ENCODE measurements at regions not wholly inside any gene's neighbourhood (a gene's known extent, or its start where the extent isn't known, plus 50 kb on each side); places are given as distances from the start of the nearest gene placed in this dataset.

DNA sequence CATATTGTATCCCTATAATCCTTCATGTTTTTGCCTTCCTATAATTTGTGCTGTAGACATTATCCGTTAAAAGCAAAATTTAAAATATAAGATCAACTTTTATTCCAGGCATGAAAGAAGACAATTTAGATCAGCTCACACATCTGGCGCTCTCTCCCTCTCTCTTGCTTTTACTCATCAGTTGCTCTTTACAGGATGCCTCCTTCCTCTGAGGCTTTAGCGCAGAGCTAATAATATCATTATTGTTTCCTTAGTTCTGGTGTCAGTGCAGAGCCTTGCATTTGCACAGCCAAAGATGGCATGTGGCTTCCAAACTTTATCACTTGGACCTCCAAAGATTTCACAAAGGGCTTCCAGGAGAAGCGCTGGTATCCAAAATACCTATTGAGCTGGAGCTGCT, 295.1 kb downstream of the FGF9 start:
- H3K27me3 ChIP-seq, result no peaks in the 10 kb centered on the region
- no peaks in the 10 kb centered on the region for H3K9me3 ChIP-seq
- DNase-seq (no peak), FAIRE-seq (no peak), ATAC-seq (no peak)
- no peak overlapping the region for H3K4me3 ChIP-seq
- intact Hi-C loops (cut with DNase I), result no loop called here
- no peaks in the 10 kb centered on the region for H3K4me1 ChIP-seq
- TF ChIP-seq, protein P1, sequence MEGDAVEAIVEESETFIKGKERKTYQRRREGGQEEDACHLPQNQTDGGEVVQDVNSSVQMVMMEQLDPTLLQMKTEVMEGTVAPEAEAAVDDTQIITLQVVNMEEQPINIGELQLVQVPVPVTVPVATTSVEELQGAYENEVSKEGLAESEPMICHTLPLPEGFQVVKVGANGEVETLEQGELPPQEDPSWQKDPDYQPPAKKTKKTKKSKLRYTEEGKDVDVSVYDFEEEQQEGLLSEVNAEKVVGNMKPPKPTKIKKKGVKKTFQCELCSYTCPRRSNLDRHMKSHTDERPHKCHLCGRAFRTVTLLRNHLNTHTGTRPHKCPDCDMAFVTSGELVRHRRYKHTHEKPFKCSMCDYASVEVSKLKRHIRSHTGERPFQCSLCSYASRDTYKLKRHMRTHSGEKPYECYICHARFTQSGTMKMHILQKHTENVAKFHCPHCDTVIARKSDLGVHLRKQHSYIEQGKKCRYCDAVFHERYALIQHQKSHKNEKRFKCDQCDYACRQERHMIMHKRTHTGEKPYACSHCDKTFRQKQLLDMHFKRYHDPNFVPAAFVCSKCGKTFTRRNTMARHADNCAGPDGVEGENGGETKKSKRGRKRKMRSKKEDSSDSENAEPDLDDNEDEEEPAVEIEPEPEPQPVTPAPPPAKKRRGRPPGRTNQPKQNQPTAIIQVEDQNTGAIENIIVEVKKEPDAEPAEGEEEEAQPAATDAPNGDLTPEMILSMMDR (IDR thresholded peaks at IDR 0.05), result no peak
- WGBS, 2 donors, result 89 to 90% methylated on average over 4 of the region's 4 CpGs
- no peak overlapping the region for H3K27ac ChIP-seq
- no peaks in the 10 kb centered on the region for H3K36me3 ChIP-seq

DNA sequence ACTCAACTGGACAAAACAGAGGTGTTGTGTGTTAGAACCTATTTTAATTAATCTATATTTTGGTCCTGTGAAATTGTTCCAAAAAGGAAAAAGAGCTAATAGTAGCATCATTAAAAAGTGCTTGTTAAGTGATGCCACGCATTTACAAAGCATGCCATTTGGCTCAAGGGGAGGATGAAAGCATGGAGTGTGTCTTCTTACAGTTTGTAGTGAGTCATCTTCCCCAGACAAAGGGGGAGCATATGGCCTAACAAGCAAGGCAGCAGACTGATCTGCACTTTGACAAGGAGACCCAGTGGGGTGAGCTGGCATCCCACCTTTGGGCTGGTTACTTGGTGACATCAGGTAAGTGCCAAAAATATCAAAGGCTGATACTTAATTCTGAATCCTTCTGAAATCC, 297.0 kb downstream of the FGF9 start:
- DNase-seq, result no peak
- WGBS, 2 donors, result 87 to 100% methylated on average over 1 of the region's 1 CpG
- intact Hi-C loops (cut with DNase I), result no loop called here
- no peaks in the 10 kb centered on the region for H3K36me3 ChIP-seq
- no peaks in the 10 kb centered on the region for H3K27me3 ChIP-seq
- H3K9me3 ChIP-seq, result no peaks in the 10 kb centered on the region
- no peak for FAIRE-seq
- TF ChIP-seq, protein P1 (IDR thresholded peaks at IDR 0.05), result no peak
- no peak overlapping the region for H3K27ac ChIP-seq
- no peak for ATAC-seq
- no peak overlapping the region for H3K4me3 ChIP-seq
- no peaks in the 10 kb centered on the region for H3K4me1 ChIP-seq

DNA sequence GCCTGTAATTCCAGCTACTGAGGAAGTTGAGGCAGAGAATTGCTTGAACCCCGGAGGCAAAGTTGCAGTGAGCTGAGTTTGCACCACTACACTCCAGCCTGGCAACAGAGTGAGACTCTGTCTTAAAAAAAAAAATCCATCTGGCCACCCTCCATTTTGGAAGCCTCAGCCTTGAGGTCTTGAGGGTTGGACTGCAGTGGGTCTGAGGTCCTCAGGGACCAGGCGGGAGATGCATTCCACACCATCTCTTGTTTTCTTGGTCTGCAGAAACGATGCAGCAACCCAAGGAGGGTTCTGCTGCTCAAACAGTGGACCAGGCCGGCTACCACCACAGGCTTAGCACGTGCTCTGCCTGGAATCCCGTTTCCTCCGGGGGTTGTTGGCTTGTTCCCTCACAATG, 299.3 kb downstream of the FGF9 start:
- no peaks in the 10 kb centered on the region for H3K27me3 ChIP-seq
- no peak for DNase-seq
- H3K27ac ChIP-seq, result no peak overlapping the region
- H3K4me3 ChIP-seq, result no peak overlapping the region
- intact Hi-C loops (cut with DNase I), result no loop called here
- TF ChIP-seq, protein P1 (IDR thresholded peaks at IDR 0.05), result no peak
- WGBS, 2 donors, result 71 to 82% methylated on average over 7 of the region's 7 CpGs
- no peaks in the 10 kb centered on the region for H3K36me3 ChIP-seq
- no peak for FAIRE-seq
- no peaks in the 10 kb centered on the region for H3K4me1 ChIP-seq
- H3K9me3 ChIP-seq, result no peaks in the 10 kb centered on the region
- ATAC-seq, result peak in 1 of 4 donors; percentile 15

DNA sequence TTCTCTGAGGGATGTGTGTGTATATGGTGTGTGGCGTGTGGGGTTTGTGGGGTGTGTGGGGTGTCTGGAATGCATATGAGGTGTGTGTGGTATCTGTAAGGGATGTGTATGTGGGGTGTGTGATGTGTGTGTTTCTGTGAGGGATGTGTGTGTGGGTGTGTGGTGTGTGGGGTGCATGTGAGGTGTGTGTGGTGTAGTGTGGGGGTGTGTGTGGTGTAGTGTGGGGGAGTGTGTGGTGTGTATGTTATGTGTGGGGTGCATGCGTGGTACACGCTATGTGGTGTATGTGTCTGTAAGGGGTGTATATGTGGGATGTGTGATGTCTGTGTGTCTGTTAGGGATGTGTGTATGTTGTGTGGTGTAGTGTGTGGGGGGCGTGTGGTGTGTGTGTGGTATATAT, 300.0 kb downstream of the FGF9 start:
- no peak for FAIRE-seq
- intact Hi-C loops (cut with DNase I), result no loop called here
- Histone ChIP-seq H3K4me3 (no peak overlapping the region), H3K4me1 (no peaks in the 10 kb centered on the region), H3K27me3 (no peaks in the 10 kb centered on the region), H3K27ac (no peak overlapping the region), H3K9me3 (no peaks in the 10 kb centered on the region), H3K36me3 (no peaks in the 10 kb centered on the region)
- WGBS, 2 donors, result 84 to 85% methylated on average over 4 of the region's 4 CpGs
- no peak for ATAC-seq
- no peak for DNase-seq
- TF ChIP-seq, protein P1 (IDR thresholded peaks at IDR 0.05), result no peak

DNA sequence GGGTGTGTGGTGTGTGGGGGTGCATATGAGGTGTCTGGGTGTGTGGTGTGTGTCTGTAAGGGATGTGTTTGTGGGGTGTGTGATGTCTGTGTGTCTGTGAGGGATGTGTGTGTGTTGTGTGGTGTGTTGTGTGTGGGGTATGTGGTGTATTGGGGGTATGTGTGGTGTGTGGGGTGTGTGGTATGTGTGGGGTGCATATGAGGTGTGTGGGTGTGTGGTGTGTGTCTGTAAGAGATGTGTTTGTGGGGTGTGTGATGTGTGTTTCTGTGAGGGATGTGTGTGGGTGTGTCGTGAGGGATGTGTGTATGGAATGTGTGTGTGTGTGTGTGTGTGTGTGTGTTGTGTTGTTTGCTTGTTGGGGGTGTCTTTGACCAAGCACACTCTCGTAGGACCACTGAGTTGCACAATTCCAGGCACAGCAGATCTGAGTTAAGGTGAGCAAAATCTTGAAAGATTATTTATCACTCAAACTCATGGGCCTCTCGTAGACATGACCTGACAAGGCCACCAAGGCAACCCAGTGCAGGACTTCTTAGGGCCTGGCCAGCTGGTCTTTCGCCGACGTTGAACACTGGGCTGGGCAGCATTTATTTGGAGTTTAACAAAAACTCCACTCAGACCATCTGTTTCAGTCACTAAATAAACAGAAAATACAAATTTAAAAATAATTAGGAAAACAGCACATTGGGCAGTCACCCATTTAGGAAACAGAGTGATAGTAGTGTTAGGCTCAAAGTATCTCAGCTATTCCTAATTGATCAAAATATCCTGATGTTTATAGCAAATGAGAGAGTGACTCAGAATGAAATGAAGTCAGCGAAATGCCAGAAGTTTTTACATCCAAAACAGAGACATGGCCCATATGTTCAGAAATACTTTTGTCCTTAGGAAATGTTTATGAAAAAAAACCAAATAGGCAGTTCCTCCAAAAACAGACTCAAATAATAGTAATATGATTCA, 301.1 kb downstream of the FGF9 start:
- Histone ChIP-seq H3K4me1 (no peaks in the 10 kb centered on the region), H3K9me3 (no peaks in the 10 kb centered on the region), H3K36me3 (no peaks in the 10 kb centered on the region), H3K4me3 (no peak overlapping the region), H3K27ac (no peak overlapping the region), H3K27me3 (no peaks in the 10 kb centered on the region)
- intact Hi-C loops (cut with DNase I), result no loop called here
- TF ChIP-seq, protein P1 (IDR thresholded peaks at IDR 0.05), result no peak
- DNase-seq (no peak), ATAC-seq (peak in 3 of 4 donors; percentile 29 to 49 (median 33)), FAIRE-seq (peak; percentile 68)
- WGBS, 2 donors, result 66 to 69% methylated on average over 7 of the region's 7 CpGs
